Cardiac fibroblast (primary cell): ENCODE measurements at regions not wholly inside any gene's neighbourhood (a gene's known extent, or its start where the extent isn't known, plus 50 kb on each side); places are given as distances from the start of the nearest gene placed in this dataset.
A peak's percentile ranks its signal among the peaks of the same experiment; 100 is the strongest.

Experiments
- DNase-seq, 2 donors: peaks; one replicate each; pipeline versions ENCODE4 v3.0.0 to v3.0.0-alpha.2; 2010; ENCODE audit warnings: low read depth in 2 of 2
- H3K4me3 ChIP-seq, 2 donors: replicated peaks in 1 of 2; 1 replicate in 1 of 2; 2 replicates in 1 of 2; pipeline ENCODE4 v1.5.1; 2011; ENCODE audit warnings: low read depth in 2 of 2, low read length in 2 of 2, mild to moderate bottlenecking in 2 of 2, moderate library complexity in 1 of 2
- CTCF ChIP-seq: IDR thresholded peaks from one replicate; pipeline ENCODE4 v1.5.1; 2011; ENCODE audit warnings: low read depth, mild to moderate bottlenecking, low read length, inconsistent platforms

GRCh38 chr17:72411124-72411563, 290.3 kb downstream of the SOX9 start:
- TF ChIP-seq CTCF = no peak
- peak in 1 of 2 donors; percentile 37 for DNase-seq
- no peak overlapping the region for H3K4me3 ChIP-seq

GRCh38 chr17:72412650-72413076, 291.8 kb downstream of the SOX9 start:
- no peak overlapping the region for H3K4me3 ChIP-seq
- TF ChIP-seq CTCF = no peak
- DNase-seq = peak in 1 of 2 donors; percentile 35

GRCh38 chr17:72413077-72414031, 292.5 kb downstream of the SOX9 start:
- DNase-seq = no peak
- H3K4me3 ChIP-seq = no peak overlapping the region
- no peak for TF ChIP-seq CTCF

GRCh38 chr17:72414032-72414396, 293.2 kb downstream of the SOX9 start:
- no peak for DNase-seq
- no peak overlapping the region for H3K4me3 ChIP-seq
- TF ChIP-seq CTCF = no peak

- no peak for DNase-seq
- no peak for TF ChIP-seq CTCF
- H3K4me3 ChIP-seq = no peak overlapping the region
Observed at GRCh38 chr17:72414967-72415853, 294.4 kb downstream of the SOX9 start.

GRCh38 chr17:72416054-72416675, 295.3 kb downstream of the SOX9 start:
- no peak overlapping the region for H3K4me3 ChIP-seq
- peak; percentile 22 to 27 for DNase-seq

More at GRCh38 chr17:72416054-72416675, 295.3 kb downstream of the SOX9 start:
- no peak for TF ChIP-seq CTCF
